ENCODE measurements at regions not wholly inside any gene's neighbourhood (a gene's known extent, or its start where the extent isn't known, plus 50 kb on each side); places are given as distances from the start of the nearest gene placed in this dataset.

- TF ChIP-seq CTCF (IDR thresholded peaks at IDR 0.05 in 2 of 3, conservative IDR thresholded peaks at IDR 0.05 in 1 of 3; ENCODE audit: borderline replicate concordance in 1 of 3, insufficient read depth in 1 of 3, low read depth in 2 of 3, low read length in 2 of 3) (no peak), REST (IDR thresholded peaks at IDR 0.05; ENCODE audit: low read depth) (no peak), EZH2 (IDR thresholded peaks at IDR 0.05) (no peak), RAD21 (IDR thresholded peaks at IDR 0.05; ENCODE audit: low read depth) (no peak), EZH2phosphoT487 (IDR thresholded peaks at IDR 0.05; ENCODE audit: borderline replicate concordance) (no peak), ELF1 (IDR thresholded peaks at IDR 0.05; ENCODE audit: borderline replicate concordance, low read depth) (no peak), POLR2A (IDR thresholded peaks at IDR 0.05; ENCODE audit: borderline replicate concordance, extremely low read depth, insufficient read depth, insufficient read length) (no peak), POLR2AphosphoS5 (IDR thresholded peaks at IDR 0.05; ENCODE audit: low read depth, low read length) (no peak), ZFX (IDR thresholded peaks at IDR 0.05) (no peak), JUND (IDR thresholded peaks at IDR 0.05) (no peak), SIN3A (IDR thresholded peaks at IDR 0.05; ENCODE audit: low read depth) (no peak), CEBPB (IDR thresholded peaks at IDR 0.05; ENCODE audit: low read depth) (no peak), MAX (IDR thresholded peaks at IDR 0.05) (no peak)
Observed at GRCh38 chr12:124370384-124370783, 75.5 kb downstream of the RFLNA start.
